ENCODE measurements at regions not wholly inside any gene's neighbourhood (a gene's known extent, or its start where the extent isn't known, plus 50 kb on each side); places are given as distances from the start of the nearest gene placed in this dataset.

DNA sequence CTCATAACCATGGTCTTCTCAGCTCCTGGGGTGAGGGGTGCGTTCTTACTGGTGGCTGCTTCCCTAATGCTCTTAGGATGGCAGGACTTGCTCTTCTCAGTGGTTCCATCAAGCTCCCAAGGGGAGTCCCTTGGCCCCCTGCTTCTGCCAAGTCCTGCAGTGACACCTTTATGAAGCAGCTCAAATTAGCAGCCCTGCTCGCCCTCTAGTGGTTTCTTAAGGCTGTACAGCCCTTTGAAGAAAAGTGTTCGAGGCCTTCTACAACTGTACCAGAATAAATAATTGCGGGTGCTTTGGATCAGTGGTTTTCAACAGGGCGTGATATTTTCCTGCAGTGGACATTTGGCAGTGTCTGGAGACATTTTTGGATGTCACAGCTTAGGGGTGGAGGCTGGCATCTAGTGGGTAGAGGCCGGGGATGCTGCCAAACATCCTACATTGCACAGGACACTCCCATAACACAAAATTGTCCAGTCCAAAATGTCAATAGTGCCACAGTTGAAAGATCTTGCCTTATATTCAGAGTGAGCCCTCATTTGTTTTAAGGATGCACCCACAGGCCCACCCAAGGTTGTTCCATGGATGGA, 204.7 kb upstream of the S100G start:
- DNase-seq = no peak

DNA sequence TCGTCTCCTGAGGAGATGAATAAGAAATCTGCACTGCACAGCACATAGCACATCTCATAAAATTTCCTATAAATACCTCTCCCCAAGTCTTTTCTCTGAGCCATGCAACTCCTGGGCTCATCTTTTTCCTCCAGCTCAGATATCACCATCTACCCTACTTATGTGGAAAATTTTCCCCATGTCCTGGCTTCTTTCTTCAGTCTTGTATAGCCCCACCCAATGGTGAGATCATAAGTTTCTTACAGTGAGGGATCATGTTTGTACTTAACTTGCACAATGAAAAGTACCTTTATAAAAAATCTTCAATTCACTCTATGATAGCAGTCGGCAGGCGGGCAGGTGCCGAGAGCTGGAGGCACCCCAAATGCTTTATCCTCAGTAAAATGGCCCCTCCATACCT, 198.6 kb upstream of the S100G start:
- no peak for DNase-seq

DNA sequence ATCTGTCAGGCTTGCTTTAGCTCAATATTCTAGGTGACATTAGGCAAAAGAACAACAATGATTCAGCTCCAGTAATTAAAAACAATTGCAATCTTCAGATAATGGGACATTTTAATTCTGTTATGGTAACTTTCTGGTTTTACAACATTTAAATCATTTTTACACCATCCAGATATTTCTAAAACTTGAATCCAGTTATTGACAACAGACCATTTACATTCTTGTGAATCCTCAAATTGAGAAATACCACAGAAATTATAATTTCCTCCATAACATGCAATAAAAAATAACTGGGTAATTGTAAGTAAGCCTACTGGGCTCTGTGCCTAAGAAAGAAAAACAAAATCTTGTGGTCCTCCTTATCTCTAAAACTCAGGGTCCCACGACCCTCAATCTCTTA, 195.0 kb upstream of the S100G start:
- DNase-seq = no peak

DNA sequence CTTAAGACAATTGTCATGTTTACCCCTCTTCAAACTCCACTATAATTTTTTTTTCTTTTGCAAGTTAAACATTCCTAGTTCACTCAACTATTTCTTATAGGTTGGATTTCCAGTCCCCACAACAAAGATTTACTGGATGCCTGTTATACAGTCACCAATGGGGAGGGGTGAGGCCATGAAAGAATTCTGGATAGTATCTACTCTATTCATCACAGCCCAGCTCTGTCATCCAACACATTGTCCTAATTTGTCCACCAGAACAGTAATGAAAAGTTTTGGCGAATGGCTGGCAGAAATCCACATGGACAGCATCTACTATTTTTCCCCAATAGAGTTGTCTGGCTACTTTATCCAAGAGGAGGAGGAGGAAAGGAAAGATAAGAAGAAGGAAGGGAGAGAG, 192.7 kb upstream of the S100G start:
- DNase-seq = no peak

DNA sequence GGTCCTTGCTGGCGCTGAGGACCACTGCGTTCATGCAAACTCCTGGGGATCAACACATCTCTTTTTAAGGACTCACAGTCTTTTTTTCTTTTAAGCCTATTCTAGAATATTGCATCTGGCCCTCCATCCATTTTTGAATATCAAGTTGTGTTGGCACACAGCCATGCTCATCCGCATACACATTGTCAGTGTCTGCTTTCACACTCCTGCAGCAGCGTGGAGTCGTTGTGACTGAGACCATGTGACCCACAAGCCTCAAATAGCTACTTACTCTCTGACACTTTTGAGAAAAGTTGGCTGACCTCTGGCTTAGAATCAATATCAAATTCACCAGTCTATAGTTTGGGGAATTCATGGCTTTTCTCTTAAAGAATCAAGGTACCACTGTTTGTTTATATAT, 191.8 kb upstream of the S100G start:
- no peak for DNase-seq

DNA sequence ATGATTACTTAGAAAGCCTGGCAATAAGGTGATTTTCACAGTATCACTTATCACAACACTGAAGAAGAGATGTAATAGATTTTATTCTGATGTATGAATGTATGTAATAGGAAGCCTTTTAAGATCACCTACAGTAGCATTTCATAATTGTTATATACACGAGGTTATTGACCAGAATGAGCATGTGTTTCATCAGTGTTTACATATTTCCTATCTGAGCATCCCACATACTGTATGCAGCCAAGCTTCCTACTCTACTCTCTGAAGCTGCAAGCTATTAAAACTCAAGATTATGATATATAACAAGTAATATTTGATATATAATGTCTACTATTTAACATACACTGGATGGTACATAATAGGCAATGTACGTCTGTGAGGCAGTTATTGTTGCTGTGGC, 190.9 kb upstream of the S100G start:
- DNase-seq = no peak

DNA sequence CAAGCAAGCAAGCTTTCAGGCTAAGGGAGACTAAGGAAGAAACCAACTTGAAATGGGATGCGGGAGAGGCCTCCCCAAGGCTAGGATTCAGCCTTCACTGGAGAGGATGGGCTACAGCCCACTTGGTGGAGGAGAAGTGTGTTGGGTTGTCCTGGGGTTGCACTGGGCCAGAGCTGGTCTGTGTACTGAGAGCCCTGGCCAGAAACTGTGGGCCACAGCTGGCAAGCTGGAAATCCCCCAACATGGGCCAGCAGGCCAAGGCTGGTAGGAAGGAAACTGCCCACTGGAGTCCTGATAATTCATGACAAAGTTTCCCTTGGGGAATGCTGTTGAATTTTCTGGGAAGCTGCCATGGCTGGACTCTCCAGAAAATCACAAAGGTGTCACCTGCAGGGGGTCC, 188.0 kb upstream of the S100G start:
- DNase-seq = no peak

DNA sequence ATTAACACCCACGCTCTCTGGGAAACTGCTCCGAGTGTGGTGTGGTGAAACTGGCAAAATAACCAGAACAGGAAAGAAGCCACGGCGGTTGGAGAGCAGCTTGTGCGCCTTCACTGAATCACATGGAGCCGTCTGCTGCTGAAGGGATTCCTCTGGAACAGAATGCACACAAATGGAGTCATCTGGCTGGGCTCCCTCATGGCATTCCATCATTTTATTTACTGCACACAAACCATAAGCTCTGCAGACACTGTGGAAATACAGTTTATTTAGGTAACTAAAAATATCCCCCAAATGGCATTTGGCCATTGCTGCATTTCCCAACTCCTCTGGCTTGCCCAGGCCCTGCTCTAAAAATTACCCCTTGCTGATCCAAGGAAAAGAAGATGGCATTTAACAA, 187.0 kb upstream of the S100G start:
- peak; percentile 17 for DNase-seq

DNA sequence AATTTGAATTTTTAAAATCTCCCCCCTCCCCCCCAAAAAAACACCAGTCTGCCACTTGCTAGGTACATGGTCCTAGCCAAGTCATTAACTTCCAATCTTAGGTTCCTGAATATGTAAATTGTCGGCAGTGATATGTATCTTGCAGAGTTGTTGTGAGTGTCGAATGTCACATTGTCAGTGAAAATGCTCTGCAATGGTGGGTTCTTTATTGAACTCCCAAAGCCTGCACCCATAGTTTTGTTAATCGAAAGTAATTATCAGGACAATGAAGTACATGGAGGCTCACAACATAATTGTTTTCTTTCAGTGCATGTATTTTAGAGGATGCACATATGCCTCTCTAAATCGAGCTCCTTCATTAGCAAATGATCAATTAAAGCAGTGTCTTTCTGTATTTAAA, 185.6 kb upstream of the S100G start:
- no peak for DNase-seq

DNA sequence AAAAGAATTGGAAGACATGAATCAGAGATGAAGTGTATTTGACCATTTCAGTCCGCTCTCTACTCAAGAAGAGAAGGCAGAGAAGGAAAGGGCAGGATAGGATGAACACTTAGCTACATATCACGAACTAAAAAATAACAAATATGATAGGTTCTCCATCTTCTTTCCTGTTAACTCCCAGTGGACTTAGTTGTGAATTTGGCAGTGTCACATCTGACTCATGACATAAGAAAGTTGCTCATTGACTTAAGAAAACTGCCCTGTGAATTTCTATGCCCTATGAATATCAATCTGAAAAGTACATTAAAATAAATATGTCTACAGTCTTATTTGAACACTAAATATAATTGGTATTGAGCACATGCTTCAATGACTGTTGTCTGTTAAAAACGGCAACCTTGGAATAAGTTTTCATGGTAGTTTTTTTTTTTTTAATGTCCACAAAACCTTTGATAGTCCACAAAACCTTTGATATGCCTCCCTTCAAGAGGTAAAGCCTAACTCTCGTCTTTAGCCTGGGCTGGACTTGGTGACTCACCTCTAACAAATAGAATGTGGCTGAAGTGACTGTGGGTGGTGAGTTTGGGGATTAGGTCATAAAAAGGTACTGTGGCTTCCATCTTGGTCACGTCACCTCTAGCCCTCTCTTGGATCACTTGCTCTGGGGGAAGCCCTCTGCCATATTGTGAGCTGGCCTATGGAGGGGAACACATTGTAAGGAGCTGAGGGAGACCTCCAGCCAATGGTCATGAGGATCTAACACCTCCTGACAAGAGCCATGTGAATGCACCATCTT, 184.7 kb upstream of the S100G start:
- DNase-seq = no peak

DNA sequence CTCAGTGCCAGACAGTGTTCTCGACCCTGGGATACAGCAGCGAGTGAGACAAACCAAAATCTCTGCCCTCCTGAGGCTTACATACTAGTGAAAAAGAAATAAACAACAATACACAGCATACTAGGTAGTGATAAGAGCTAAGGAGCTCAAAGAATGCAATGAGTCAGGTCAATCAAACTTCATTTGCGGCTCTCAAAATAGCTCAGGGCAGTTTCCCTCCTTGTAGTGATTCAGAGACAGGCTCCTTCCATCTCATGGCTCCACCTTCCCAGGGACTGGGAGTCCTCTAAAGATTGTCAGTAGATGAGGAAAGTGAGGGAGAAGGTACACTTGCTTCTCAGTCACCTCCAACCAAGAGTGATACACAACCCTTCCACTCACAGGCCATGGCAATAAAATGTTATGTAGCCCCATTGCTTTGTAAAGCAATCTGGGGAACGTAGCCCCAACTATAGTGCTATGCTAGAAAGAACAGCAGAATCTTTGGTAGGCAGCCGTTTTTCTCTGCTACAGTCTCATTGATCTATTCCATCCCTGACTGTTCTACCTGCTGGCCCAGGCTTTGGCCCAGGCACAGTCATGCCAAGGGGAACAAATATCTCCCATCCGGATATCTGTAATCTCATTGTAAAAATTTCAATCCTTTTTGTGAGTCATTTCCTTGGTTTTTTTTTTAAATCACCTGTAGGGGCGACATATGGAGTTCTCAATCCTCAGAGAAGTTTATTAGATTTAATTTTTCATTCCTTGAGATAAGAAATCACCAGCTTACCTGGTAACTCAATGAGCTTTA, 183.1 kb upstream of the S100G start:
- no peak for DNase-seq

DNA sequence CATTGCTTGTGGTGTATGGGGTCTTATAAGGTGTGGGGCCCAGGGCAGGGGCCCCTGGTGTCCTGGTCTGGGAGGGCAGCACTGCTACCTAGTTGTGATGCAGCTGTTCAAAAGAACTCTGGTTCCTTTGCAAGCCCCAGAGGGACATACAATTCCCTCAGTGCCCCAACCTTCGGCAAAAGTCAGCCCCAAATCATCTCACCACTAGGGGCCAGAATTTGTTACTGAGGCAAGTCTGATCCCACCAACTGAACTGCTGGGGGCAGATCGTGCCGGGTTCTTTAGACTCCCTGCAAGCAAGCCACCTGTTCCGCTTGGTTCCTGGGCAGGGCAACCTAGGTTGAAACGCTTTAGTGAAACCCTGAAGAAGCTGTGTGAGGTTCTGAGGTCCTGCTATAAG, 180.1 kb upstream of the S100G start:
- DNase-seq = no peak

DNA sequence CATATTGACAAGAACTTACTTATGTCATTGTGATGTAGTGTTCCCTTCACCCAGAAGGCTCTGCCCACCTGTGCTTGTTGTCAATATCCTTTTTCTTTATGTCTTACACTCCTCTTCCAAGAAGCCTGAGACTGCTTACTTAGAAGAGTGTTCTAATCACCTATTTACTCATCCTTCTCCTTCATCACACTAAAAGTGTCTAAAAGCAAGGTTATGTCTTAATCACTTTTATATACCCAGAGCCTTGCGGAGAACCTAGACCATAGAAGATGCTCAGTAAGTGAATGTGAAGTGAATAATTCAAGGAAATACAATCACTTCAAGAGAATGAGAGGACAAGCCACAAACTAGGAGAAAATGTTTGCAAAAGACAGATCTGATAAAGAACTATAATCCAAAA, 177.6 kb upstream of the S100G start:
- DNase-seq = no peak

DNA sequence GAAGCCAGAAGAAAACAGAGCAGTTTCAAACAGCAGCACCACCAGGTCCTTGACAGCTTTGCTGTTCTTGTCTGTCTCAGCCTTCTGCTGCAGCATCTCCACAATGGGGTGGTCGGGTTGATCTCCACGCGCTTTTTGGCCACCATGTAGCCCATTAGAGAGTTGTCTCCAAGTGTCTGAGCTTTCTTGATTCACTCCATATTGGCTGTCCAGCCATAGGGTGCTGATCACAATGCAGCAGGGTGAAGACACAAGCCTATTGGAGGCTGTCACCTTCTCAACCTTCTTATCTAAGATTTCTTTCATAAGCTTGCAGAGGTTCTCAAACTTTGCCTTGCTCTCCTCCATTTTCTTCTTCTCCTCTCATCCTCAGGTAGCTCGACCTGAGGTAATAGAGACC, 175.4 kb upstream of the S100G start:
- no peak for DNase-seq

DNA sequence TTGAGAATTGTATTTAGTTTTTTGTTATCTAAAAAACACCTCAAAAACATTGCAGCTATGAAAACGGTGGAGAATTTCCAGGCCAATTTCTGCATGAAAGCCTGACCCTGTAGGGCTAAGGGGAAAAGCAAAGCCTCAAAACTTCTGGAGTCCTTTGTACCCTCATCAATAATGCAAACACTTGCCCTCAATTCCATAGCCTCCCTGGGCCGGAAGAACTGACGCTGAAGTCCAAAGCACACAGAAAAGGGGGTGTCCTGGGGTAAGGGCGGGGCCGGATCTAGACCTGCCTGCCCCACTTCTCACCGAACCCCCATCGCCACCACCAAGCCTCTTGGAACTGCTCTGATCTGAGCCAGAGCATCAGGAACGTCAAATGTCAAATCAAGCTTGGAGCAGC, 173.9 kb upstream of the S100G start:
- DNase-seq = no peak

DNA sequence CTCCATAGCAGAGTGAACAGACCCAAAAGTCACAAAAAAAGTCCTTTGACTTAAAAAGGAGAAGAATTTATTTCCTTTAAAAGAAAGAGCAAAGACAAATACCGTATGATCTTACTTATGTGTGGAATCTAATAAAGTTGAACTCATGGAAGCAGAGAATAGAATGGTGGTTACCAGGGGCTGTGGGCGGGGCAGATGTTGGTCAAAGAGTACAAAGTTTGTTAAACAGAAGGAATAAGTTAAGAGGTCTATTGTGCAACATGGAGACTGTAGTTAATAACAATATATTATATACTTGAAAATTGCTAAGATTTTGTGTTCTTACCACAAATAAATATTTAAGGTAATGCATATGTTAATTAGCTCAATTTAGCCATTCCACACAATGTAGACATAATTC, 173.3 kb upstream of the S100G start:
- no peak for DNase-seq

DNA sequence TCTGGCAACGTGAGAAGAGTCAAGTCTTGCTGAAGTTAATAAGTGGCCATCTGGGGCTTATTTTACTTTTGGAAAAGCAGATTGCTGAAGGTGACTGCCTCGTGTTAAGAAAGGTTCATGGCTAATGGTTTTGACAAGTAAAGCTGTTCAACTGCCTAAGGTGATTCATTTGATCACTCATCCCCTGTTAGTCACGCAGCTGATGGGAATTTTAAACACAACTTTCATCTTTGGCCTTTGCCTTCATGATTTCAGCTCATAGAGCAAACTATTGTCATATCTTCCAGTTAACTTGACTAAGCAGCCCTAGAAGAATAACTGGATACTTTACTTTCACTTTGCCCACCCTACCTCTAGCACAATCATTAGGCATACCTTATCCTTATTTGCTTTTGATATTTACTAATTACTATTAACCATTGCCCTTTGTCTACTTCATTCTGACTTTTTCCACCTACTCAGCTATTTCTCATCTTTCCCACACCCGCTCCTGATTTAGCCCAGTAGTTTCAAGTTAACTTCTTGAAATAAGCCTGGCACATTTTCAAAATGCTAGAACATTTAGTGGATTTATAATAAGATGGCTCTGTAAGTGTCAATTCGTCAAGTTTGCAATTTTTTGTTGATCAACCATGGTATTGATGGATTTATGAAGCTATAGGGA, 170.6 kb upstream of the S100G start:
- no peak for DNase-seq

DNA sequence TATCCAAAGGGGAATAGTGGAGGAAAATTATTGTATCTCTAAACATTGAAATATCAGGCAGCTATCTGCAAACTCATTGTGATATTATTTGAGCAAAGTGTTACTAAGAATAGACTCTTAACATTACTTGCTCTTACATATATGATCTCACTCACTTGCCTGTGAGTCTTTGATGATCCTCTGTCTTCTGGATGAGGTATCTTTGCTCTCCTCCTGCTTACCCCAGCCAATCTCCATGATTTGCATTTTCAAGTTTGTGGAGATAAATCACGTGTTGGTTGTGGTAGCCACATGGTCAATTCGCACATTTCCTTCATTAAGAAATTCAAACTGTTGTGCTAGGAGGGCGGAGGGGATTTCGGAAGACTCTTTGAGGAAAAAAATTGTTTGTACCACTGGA, 169.9 kb upstream of the S100G start:
- no peak for DNase-seq

DNA sequence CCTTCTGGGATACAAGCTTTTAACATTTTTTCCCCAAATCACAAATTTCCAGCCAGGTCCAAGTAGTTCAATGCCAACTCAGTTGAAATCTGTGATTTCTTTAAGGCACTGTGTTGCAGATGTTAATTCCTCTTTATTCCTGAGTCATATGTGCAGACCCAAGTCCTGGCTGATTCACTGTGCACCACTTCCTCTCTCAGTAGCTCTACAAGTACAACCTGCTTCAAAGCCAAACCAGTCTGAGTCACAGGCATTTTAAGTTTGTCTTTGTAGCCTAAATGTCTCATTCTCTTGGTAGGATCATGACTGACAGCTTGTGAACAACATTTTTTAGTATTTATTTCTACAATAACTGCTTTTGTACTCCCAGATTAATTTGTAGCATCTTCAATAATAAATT, 165.6 kb upstream of the S100G start:
- DNase-seq = no peak

DNA sequence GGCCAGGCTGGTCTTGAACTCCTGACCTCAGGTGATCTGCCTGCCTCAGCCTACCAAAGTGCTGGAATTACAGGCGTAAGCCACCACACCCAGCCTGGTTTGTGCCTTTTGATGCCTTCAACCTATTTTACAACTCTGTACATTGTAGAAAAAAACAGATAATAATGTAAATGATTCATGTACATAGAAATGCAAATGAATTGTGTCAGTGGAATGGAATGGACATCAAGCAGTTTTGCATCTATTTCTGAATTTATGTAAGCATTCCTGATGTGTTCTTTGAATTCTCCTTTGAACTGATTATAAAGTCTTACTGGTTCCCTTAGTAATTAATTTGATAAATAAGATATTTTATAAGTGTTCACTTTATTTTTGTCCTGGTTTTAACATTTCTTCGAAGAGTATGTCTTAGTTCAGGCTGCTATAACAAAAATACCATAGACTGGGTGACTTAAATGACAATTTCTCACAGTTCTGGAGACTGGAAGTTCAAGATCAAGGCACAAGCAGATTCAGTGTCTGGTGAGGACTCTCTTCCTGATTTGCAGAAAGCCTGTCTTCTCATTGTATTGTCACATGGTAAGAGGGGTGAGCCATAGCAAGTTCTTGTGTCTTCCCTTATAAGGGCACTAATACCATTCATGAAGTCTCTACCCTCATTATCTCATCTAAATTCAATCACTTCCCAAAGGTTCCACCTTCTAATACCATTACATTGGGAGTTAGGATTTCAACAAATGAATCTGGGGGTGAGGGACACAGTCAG, 162.2 kb upstream of the S100G start:
- no peak for DNase-seq

DNA sequence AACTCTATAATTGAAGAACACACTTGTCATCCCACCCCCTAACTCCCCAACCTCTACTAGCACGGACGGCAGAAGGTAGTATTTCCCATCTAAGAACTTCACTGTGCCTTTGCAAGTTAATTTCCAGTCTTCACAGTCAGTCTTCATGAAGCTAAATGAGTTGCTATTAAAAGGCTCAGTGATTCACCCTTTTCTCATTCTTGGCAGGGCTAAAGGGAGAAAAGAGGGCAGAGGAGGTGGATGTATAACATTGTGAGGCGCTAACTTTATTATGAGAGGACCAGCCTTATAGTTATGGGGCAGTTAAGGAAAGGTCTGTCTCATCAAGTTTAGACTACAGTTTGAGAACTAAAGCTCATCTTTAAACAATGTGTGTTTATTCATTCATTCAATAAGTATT, 161.0 kb upstream of the S100G start:
- no peak for DNase-seq

DNA sequence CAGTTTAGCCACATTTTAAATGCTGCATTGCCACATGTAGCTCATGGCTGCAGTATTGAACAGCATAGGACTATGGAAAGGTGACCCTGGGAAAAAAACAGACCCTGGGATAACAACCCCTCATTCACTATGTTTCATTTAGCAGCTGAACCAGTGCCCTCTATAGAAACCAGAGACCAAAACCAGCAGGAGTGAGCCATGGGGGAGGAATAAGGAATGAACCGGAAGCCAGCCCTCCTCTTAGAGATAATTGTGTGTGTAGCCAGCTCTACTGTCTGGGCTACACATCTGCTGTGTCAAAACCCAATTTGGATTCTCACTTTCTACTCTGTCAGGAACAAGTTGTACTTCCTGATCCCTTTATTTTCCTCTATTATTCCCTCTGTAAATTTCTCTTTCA, 158.5 kb upstream of the S100G start:
- no peak for DNase-seq

All from renal pelvis (tissue), 1 donor.